H9 (cell line): ENCODE measurements at regions not wholly inside any gene's neighbourhood (a gene's known extent, or its start where the extent isn't known, plus 50 kb on each side); places are given as distances from the start of the nearest gene placed in this dataset.

Experiments used
- DNase-seq: peaks from one replicate; pipeline ENCODE4 v3.0.0-alpha.2; 2017
- H2AFZ ChIP-seq: one replicate; pipeline ENCODE4 v1.6.1; 2013; ENCODE audit warnings: mild to moderate bottlenecking, low read length, control low read depth, moderate library complexity
- H2AK5ac ChIP-seq: 2 replicates; pipeline ENCODE4 v1.6.1; 2013; ENCODE audit warnings: low read length, control low read depth, mixed read lengths; ENCODE audit not compliant: insufficient read length
- H2BK120ac ChIP-seq: one replicate; pipeline ENCODE4 v1.6.1; 2013; ENCODE audit warnings: low read depth, mild to moderate bottlenecking, low read length, control low read depth, inconsistent platforms; ENCODE audit not compliant: poor library complexity, severe bottlenecking
- H2BK12ac ChIP-seq: 2 replicates; pipeline ENCODE4 v1.6.1; 2013; ENCODE audit warnings: low read length, control low read depth, mixed read lengths, low read depth; ENCODE audit not compliant: insufficient read length
- H2BK15ac ChIP-seq: 2 replicates; pipeline ENCODE4 v1.6.1; 2013; ENCODE audit warnings: low read depth, low read length, control low read depth
- H2BK20ac ChIP-seq: one replicate; pipeline ENCODE4 v1.6.1; 2013; ENCODE audit warnings: low read depth, mild to moderate bottlenecking, low read length, control low read depth, inconsistent platforms; ENCODE audit not compliant: poor library complexity, severe bottlenecking
- H2BK5ac ChIP-seq: 2 replicates; pipeline ENCODE4 v1.6.1; 2013; ENCODE audit warnings: low read length, control low read depth, mixed read lengths; ENCODE audit not compliant: insufficient read length
- H3K14ac ChIP-seq: 2 replicates; pipeline ENCODE4 v1.6.1; 2013; ENCODE audit warnings: low read length, control low read depth; ENCODE audit not compliant: insufficient read depth
- H3K18ac ChIP-seq: 2 replicates; pipeline ENCODE4 v1.6.1; 2013; ENCODE audit warnings: low read depth, mild to moderate bottlenecking, mixed read lengths, low read length, control low read depth; ENCODE audit not compliant: insufficient read length
- H3K23ac ChIP-seq: 2 replicates; pipeline ENCODE4 v1.6.1; 2013; ENCODE audit warnings: low read length, control low read depth, mixed read lengths, low read depth; ENCODE audit not compliant: insufficient read length
- H3K23me2 ChIP-seq: 2 replicates; pipeline ENCODE4 v1.6.1; 2013; ENCODE audit warnings: low read depth, mild to moderate bottlenecking, mixed read lengths, low read length, control low read depth; ENCODE audit not compliant: insufficient read length, poor library complexity, severe bottlenecking
- H3K27ac ChIP-seq: 2 replicates; pipeline ENCODE4 v1.5.1; 2013; ENCODE audit warnings: low read length, control low read depth, mixed read lengths, low read depth; ENCODE audit not compliant: insufficient read length
- H3K27me3 ChIP-seq: 2 replicates; pipeline ENCODE4 v1.6.1; 2013; ENCODE audit warnings: low read length, control low read depth, inconsistent platforms; ENCODE audit not compliant: insufficient read depth
- H3K4ac ChIP-seq: 2 replicates; pipeline ENCODE4 v1.6.1; 2013; ENCODE audit warnings: low read depth, mild to moderate bottlenecking, control low read depth, inconsistent platforms, low read length, moderate library complexity
- H3K4me1 ChIP-seq: 2 replicates; pipeline ENCODE4 v1.6.1; 2013; ENCODE audit warnings: low read length, control low read depth, inconsistent platforms; ENCODE audit not compliant: insufficient read depth
- H3K4me2 ChIP-seq: 2 replicates; pipeline ENCODE4 v1.6.1; 2013; ENCODE audit warnings: low read length, control low read depth, mixed read lengths; ENCODE audit not compliant: insufficient read length, insufficient read depth
- H3K56ac ChIP-seq: 2 replicates; pipeline ENCODE4 v1.6.1; 2013; ENCODE audit warnings: low read depth, mild to moderate bottlenecking, mixed read lengths, low read length, control low read depth; ENCODE audit not compliant: insufficient read length
- H3K79me1 ChIP-seq: 2 replicates; pipeline ENCODE4 v1.6.1; 2013; ENCODE audit warnings: low read depth, mild to moderate bottlenecking, moderate library complexity, low read length, control low read depth, inconsistent platforms; ENCODE audit not compliant: insufficient read depth, poor library complexity, severe bottlenecking
- H3K79me2 ChIP-seq: 2 replicates; pipeline ENCODE4 v1.6.1; 2013; ENCODE audit warnings: low read length, control low read depth, inconsistent platforms; ENCODE audit not compliant: insufficient read depth
- H3K9ac ChIP-seq: 2 replicates; pipeline ENCODE4 v1.6.1; 2013; ENCODE audit warnings: low read length, control low read depth, mixed read lengths; ENCODE audit not compliant: insufficient read length; ENCODE audit errors: extremely low read depth
- H3K9me3 ChIP-seq: one replicate; pipeline ENCODE4 v1.6.1; 2013; ENCODE audit warnings: low read depth, low read length, inconsistent platforms; ENCODE audit not compliant: control insufficient read depth
- H3T11ph ChIP-seq: one replicate; pipeline ENCODE4 v1.6.1; 2013; ENCODE audit warnings: mild to moderate bottlenecking, low read length, control low read depth, inconsistent platforms
- H4K20me1 ChIP-seq: one replicate; pipeline ENCODE4 v1.6.1; 2013; ENCODE audit not compliant: control insufficient read depth, insufficient read length, insufficient read depth
- H4K5ac ChIP-seq: 2 replicates; pipeline ENCODE4 v1.6.1; 2013; ENCODE audit warnings: low read depth, mild to moderate bottlenecking, mixed read lengths, low read length, control low read depth; ENCODE audit not compliant: insufficient read length
- H4K8ac ChIP-seq: replicated peaks from 2 replicates; pipeline ENCODE4 v1.6.1; 2013; ENCODE audit warnings: low read length, control low read depth, mixed read lengths, low read depth; ENCODE audit not compliant: insufficient read length
- H4K91ac ChIP-seq: 2 replicates; pipeline ENCODE4 v1.6.1; 2013; ENCODE audit warnings: low read depth, mild to moderate bottlenecking, moderate library complexity, mixed read lengths, low read length, control low read depth; ENCODE audit not compliant: insufficient read length
- H3K27ac Mint-ChIP-seq, 3 experiments: 2 replicates in 2 of 3; 3 replicates in 1 of 3; pipeline ENCODE4 v1.8.0; 2020 to 2021; ENCODE audit warnings: mixed read lengths in 3 of 3, mild to moderate bottlenecking in 1 of 3, moderate library complexity in 1 of 3
- H3K27me3 Mint-ChIP-seq: 2 replicates; pipeline ENCODE4 v1.8.0; 2021; ENCODE audit warnings: low read depth, mild to moderate bottlenecking, moderate library complexity, mixed read lengths
- H3K36me3 Mint-ChIP-seq, 3 experiments: 2 replicates in 2 of 3; 3 replicates in 1 of 3; pipeline ENCODE4 v1.8.0; 2020 to 2021; ENCODE audit warnings: low read depth in 3 of 3, mixed read lengths in 3 of 3; ENCODE audit not compliant: insufficient read depth in 1 of 3
- H3K4me1 Mint-ChIP-seq, 2 experiments: 2 replicates each; pipeline ENCODE4 v1.8.0; 2020; ENCODE audit warnings: mixed read lengths in 2 of 2
- H3K4me3 Mint-ChIP-seq, 2 experiments: 2 replicates in 1 of 2; 3 replicates in 1 of 2; pipeline ENCODE4 v1.8.0; 2020 to 2021; ENCODE audit warnings: mild to moderate bottlenecking in 2 of 2, mixed read lengths in 2 of 2, moderate library complexity in 1 of 2
- H3K9me3 Mint-ChIP-seq, 2 experiments: 2 replicates in 1 of 2; 3 replicates in 1 of 2; pipeline ENCODE4 v1.8.0; 2020; ENCODE audit warnings: mild to moderate bottlenecking in 2 of 2, mixed read lengths in 2 of 2, moderate library complexity in 1 of 2
- WGBS: extraction: QIAGEN DNeasy Blood & Tissue Kit; methylation state at CpG from one replicate; pipeline ENCODE4 v1.1.7; 2013; ENCODE audit warnings: missing lambda C conversion rate, low lambda C conversion rate, mixed read lengths; ENCODE audit not compliant: insufficient read length; ENCODE audit errors: extremely low coverage; 5-methylcytosine and 5-hydroxymethylcytosine counted together
- TF ChIP-seq, protein P1 (sequence below): fragments of 200-600 bp; sonication (generic); conservative IDR thresholded peaks from 3 replicates; pipeline ENCODE4 v1.8.0; 2021; ENCODE audit warnings: antibody characterized with exemption, mild to moderate bottlenecking

DNA sequence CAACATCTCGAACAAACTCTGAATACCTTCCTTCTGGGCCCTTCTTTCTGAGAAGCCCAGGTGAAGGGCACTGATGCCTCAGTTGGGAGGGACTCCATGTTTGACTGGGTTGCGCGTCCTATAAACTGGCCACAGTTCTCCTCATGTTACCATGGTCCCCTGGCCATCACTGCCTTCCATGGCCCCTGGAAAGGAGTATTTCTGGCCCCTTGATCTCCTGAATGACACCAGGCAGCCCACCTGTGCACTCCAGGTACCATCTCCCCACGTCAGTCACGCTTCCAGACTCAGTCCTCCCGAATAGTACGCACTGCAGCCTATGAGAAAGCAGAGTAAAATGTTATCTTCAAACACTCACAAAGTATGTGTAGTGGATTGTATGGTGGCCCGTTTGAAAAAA is 73.9 kb downstream of the ACKR3 start:
- Histone ChIP-seq H4K20me1 (no peaks in the 10 kb centered on the region), H3T11ph (no peak overlapping the region), H3K27ac (no peak overlapping the region), H2AFZ (no peak overlapping the region), H2BK20ac (no peak overlapping the region), H2BK120ac (no peak overlapping the region), H3K23me2 (no peaks in the 10 kb centered on the region), H3K4me1 (no peaks in the 10 kb centered on the region), H3K9me3 (no peaks in the 10 kb centered on the region), H4K8ac (no peak overlapping the region), H2BK15ac (no peak overlapping the region), H4K5ac (no peak overlapping the region), H3K27me3 (no peaks in the 10 kb centered on the region), H2BK12ac (no peak overlapping the region), H2AK5ac (no peak overlapping the region), H3K14ac (no peak overlapping the region), H2BK5ac (no peak overlapping the region), H3K79me2 (no peaks in the 10 kb centered on the region), H3K4ac (no peak overlapping the region), H3K4me2 (no peak overlapping the region), H3K18ac (no peak overlapping the region), H3K79me1 (no peaks in the 10 kb centered on the region), H3K23ac (no peak overlapping the region), H3K9ac (no peak overlapping the region), H3K56ac (no peak overlapping the region), H4K91ac (no peak overlapping the region)
- Mint-ChIP-seq H3K36me3 (peaks cover 0 to 5% (median 0%) of the 10 kb centered on the region in 3 experiments; a peak in 1 of 7 replicates), H3K4me1 (peaks cover 17 to 18% of the 10 kb centered on the region in 2 experiments), H3K9me3 (peaks cover 0 to 3% of the 10 kb centered on the region in 2 experiments; a peak in 3 of 5 replicates), H3K27ac (no peak overlapping the region), H3K27me3 (peaks cover 11% of the 10 kb centered on the region), H3K4me3 (no peak overlapping the region)
- TF ChIP-seq, protein P1, sequence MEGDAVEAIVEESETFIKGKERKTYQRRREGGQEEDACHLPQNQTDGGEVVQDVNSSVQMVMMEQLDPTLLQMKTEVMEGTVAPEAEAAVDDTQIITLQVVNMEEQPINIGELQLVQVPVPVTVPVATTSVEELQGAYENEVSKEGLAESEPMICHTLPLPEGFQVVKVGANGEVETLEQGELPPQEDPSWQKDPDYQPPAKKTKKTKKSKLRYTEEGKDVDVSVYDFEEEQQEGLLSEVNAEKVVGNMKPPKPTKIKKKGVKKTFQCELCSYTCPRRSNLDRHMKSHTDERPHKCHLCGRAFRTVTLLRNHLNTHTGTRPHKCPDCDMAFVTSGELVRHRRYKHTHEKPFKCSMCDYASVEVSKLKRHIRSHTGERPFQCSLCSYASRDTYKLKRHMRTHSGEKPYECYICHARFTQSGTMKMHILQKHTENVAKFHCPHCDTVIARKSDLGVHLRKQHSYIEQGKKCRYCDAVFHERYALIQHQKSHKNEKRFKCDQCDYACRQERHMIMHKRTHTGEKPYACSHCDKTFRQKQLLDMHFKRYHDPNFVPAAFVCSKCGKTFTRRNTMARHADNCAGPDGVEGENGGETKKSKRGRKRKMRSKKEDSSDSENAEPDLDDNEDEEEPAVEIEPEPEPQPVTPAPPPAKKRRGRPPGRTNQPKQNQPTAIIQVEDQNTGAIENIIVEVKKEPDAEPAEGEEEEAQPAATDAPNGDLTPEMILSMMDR: no peak
- no peak for DNase-seq
- WGBS: no CpG with 5 or more reads among the region's 8 CpGs
